CD14-positive monocyte (primary cell): ENCODE measurements at regions not wholly inside any gene's neighbourhood (a gene's known extent, or its start where the extent isn't known, plus 50 kb on each side); places are given as distances from the start of the nearest gene placed in this dataset.

Source experiments
- DNase-seq, 3 donors: peaks; one replicate each; pipeline ENCODE4 v3.0.0-alpha.2; 2011 to 2022
- H2AFZ ChIP-seq: 2 replicates; pipeline ENCODE4 v1.6.0; 2012; ENCODE audit warnings: mild to moderate bottlenecking, low read depth, low read length, inconsistent platforms; ENCODE audit not compliant: insufficient read depth, poor library complexity, severe bottlenecking
- H3K27ac ChIP-seq, 2 donors: 1 replicate in 1 of 2; 2 replicates in 1 of 2; pipeline ENCODE4 v1.5.1; 2012 to 2013; ENCODE audit warnings: low read length in 2 of 2, control low read depth in 1 of 2, inconsistent platforms in 1 of 2, low read depth in 1 of 2, mild to moderate bottlenecking in 1 of 2
- H3K27me3 ChIP-seq, 2 donors: one replicate each; pipeline versions ENCODE4 v1.6.0 to v1.6.1; 2011 to 2013; ENCODE audit warnings: low read length in 2 of 2; ENCODE audit not compliant: control insufficient read depth in 2 of 2, insufficient read depth in 2 of 2
- H3K36me3 ChIP-seq, 2 donors: replicated peaks in 1 of 2; 1 replicate in 1 of 2; 2 replicates in 1 of 2; pipeline versions ENCODE4 v1.5.1 to v1.6.1; 2012 to 2013; ENCODE audit warnings: low read length in 2 of 2, control low read depth in 1 of 2, inconsistent platforms in 1 of 2, mild to moderate bottlenecking in 1 of 2; ENCODE audit not compliant: insufficient read depth in 2 of 2, control insufficient read depth in 1 of 2
- H3K4me1 ChIP-seq, 2 donors: 1 replicate in 1 of 2; 2 replicates in 1 of 2; pipeline versions ENCODE4 v1.5.1 to v1.6.1; 2012 to 2013; ENCODE audit warnings: low read length in 2 of 2, control low read depth in 1 of 2, inconsistent platforms in 1 of 2, mild to moderate bottlenecking in 1 of 2, moderate library complexity in 1 of 2; ENCODE audit not compliant: insufficient read depth in 2 of 2, control insufficient read depth in 1 of 2
- H3K4me2 ChIP-seq: replicated peaks from 2 replicates; pipeline ENCODE3; 2012; ENCODE audit warnings: low read length, moderate library complexity, mild to moderate bottlenecking; ENCODE audit not compliant: poor library complexity, severe bottlenecking; ENCODE audit errors: extremely low read depth
- H3K4me3 ChIP-seq, 3 experiments: fragments of 200-600 bp in 1 of 3; sonication (generic) in 1 of 3; replicated peaks in 1 of 3; 1 replicate in 2 of 3; 2 replicates in 1 of 3; pipeline ENCODE4 v1.5.1; 2011 to 2013; ENCODE audit warnings: low read length in 3 of 3, mild to moderate bottlenecking in 3 of 3, control low read depth in 2 of 3, low read depth in 2 of 3, inconsistent platforms in 1 of 3, moderate library complexity in 1 of 3
- H3K79me2 ChIP-seq: 2 replicates; pipeline ENCODE4 v1.6.0; 2012; ENCODE audit warnings: mild to moderate bottlenecking, control low read depth, inconsistent platforms, low read length, moderate library complexity; ENCODE audit not compliant: insufficient read depth
- H3K9ac ChIP-seq: 2 replicates; pipeline ENCODE4 v1.6.0; 2017; ENCODE audit warnings: low read length, mild to moderate bottlenecking; ENCODE audit not compliant: insufficient read depth, poor library complexity, severe bottlenecking
- H3K9me3 ChIP-seq, 2 donors: replicated peaks in 1 of 2; 1 replicate in 1 of 2; 2 replicates in 1 of 2; pipeline versions ENCODE4 v1.5.1 to v1.6.1; 2012 to 2013; ENCODE audit warnings: low read length in 2 of 2, control low read depth in 1 of 2; ENCODE audit not compliant: control insufficient read depth in 1 of 2, insufficient read depth in 1 of 2
- H4K20me1 ChIP-seq: 2 replicates; pipeline ENCODE4 v1.6.0; 2012; ENCODE audit warnings: mild to moderate bottlenecking, low read length, control low read depth, moderate library complexity; ENCODE audit not compliant: insufficient read depth
- H3K27ac Mint-ChIP-seq, 7 donors: one replicate each; pipeline ENCODE4 v1.8.0; 2020; ENCODE audit warnings: mild to moderate bottlenecking in 7 of 7, mixed read lengths in 7 of 7, moderate library complexity in 6 of 7, inconsistent platforms in 2 of 7
- H3K27me3 Mint-ChIP-seq, 3 donors: one replicate each; pipeline ENCODE4 v1.8.0; 2021 to 2022; ENCODE audit warnings: low read depth in 3 of 3, mild to moderate bottlenecking in 3 of 3, mixed read lengths in 3 of 3, moderate library complexity in 3 of 3, inconsistent platforms in 1 of 3
- H3K36me3 Mint-ChIP-seq, 2 donors: one replicate each; pipeline ENCODE4 v1.8.0; 2020; ENCODE audit warnings: mixed read lengths in 2 of 2, inconsistent platforms in 1 of 2, mild to moderate bottlenecking in 1 of 2
- H3K4me1 Mint-ChIP-seq: one replicate; pipeline ENCODE4 v1.8.0; 2020; ENCODE audit warnings: mild to moderate bottlenecking, mixed read lengths
- H3K4me3 Mint-ChIP-seq, 2 donors: one replicate each; pipeline ENCODE4 v1.8.0; 2020; ENCODE audit warnings: mild to moderate bottlenecking in 2 of 2, mixed read lengths in 2 of 2, moderate library complexity in 1 of 2
- H3K9me3 Mint-ChIP-seq, 7 donors: one replicate each; pipeline ENCODE4 v1.8.0; 2020 to 2022; ENCODE audit warnings: mixed read lengths in 7 of 7, mild to moderate bottlenecking in 6 of 7, moderate library complexity in 6 of 7, inconsistent platforms in 2 of 7
- CTCF ChIP-seq: fragments of 200-600 bp; IDR thresholded peaks from one replicate; pipeline ENCODE4 v1.8.0; 2022; ENCODE audit warnings: antibody characterized with exemption, mild to moderate bottlenecking
- WGBS: methylation state at CpG from one replicate; pipeline ENCODE4 v1.1.5; 2013; ENCODE audit warnings: missing lambda C conversion rate; ENCODE audit not compliant: insufficient coverage; 5-methylcytosine and 5-hydroxymethylcytosine counted together
- intact Hi-C, 2 donors: fragments of 100-400 bp; cut with micrococcal nuclease; formaldehyde crosslinking; loops; one replicate each; pipeline versions ENCODE4 v1.15.0 to v1.15.1; 2023

GRCh38 chr17:79365351-79365750 lies 245.5 kb downstream of the RBFOX3 start:
- H3K27me3 Mint-ChIP-seq = peaks cover 9 to 17% (median 17%) of the 10 kb centered on the region in 3 donors
- no peak for TF ChIP-seq CTCF
- no peak overlapping the region for H3K27ac Mint-ChIP-seq
- H4K20me1 ChIP-seq = no peaks in the 10 kb centered on the region
- WGBS = 92% methylated on average over 9 of the region's 12 CpGs
- no peaks in the 10 kb centered on the region for H3K9me3 ChIP-seq
- no peak overlapping the region for H3K4me2 ChIP-seq
- no peak overlapping the region for H3K4me3 Mint-ChIP-seq
- H3K9me3 Mint-ChIP-seq = no peaks in the 10 kb centered on the region
- no peaks in the 10 kb centered on the region for H3K36me3 ChIP-seq
- intact Hi-C loops = no loop called here
- no peaks in the 10 kb centered on the region for H3K36me3 Mint-ChIP-seq
- no peak overlapping the region for H3K9ac ChIP-seq
- DNase-seq = no peak
- no peaks in the 10 kb centered on the region for H3K79me2 ChIP-seq
- no peaks in the 10 kb centered on the region for H3K4me1 ChIP-seq
- H3K4me1 Mint-ChIP-seq = no peaks in the 10 kb centered on the region
- no peaks in the 10 kb centered on the region for H3K27me3 ChIP-seq
- H2AFZ ChIP-seq = no peak overlapping the region
- H3K27ac ChIP-seq = no peak overlapping the region
- no peak overlapping the region for H3K4me3 ChIP-seq

- H3K79me2 ChIP-seq = no peaks in the 10 kb centered on the region
- H3K4me2 ChIP-seq = no peak overlapping the region
- no peaks in the 10 kb centered on the region for H4K20me1 ChIP-seq
- no peak overlapping the region for H3K9ac ChIP-seq
- H3K4me3 ChIP-seq = no peak overlapping the region
- Mint-ChIP-seq H3K27me3 (peaks cover 9 to 19% (median 17%) of the 10 kb centered on the region in 3 donors), H3K9me3 (no peaks in the 10 kb centered on the region), H3K4me1 (no peaks in the 10 kb centered on the region), H3K4me3 (no peak overlapping the region), H3K27ac (no peak overlapping the region), H3K36me3 (no peaks in the 10 kb centered on the region)
- WGBS = 81% methylated on average over 9 of the region's 14 CpGs
- no peak for DNase-seq
- H3K4me1 ChIP-seq = no peaks in the 10 kb centered on the region
- no peak overlapping the region for H3K27ac ChIP-seq
- no peak for TF ChIP-seq CTCF
- H3K36me3 ChIP-seq = no peaks in the 10 kb centered on the region
- H3K9me3 ChIP-seq = no peaks in the 10 kb centered on the region
- H2AFZ ChIP-seq = no peak overlapping the region
- intact Hi-C loops = no loop called here
- no peaks in the 10 kb centered on the region for H3K27me3 ChIP-seq
Observed at GRCh38 chr17:79364315-79365094, 246.3 kb downstream of the RBFOX3 start.
